ENCODE measurements at regions not wholly inside any gene's neighbourhood (a gene's known extent, or its start where the extent isn't known, plus 50 kb on each side); places are given as distances from the start of the nearest gene placed in this dataset.

GRCh38 chr7:13036256-13036780 is 348.9 kb downstream of the ARL4A start:
- no peaks in the 10 kb centered on the region for H3K9me3 ChIP-seq (replicated peaks in 1 of 3)
- DNase-seq = no peak
- H3K4me3 ChIP-seq = no peak overlapping the region
- no peak overlapping the region for H3K27ac ChIP-seq
- TF ChIP-seq CTCF (IDR thresholded peaks at IDR 0.05) = no peak
- no peak for TF ChIP-seq POLR2A (IDR thresholded peaks at IDR 0.05)
- intact Hi-C loops (cut with DNase I) = no loop called here
- H3K36me3 ChIP-seq (replicated peaks in 1 of 2) = no peaks in the 10 kb centered on the region
- no peaks in the 10 kb centered on the region for H3K4me1 ChIP-seq (replicated peaks in 1 of 2)
- H3K27me3 ChIP-seq = no peaks in the 10 kb centered on the region

- H3K9me3 ChIP-seq (replicated peaks in 1 of 3) = no peaks in the 10 kb centered on the region
- no peaks in the 10 kb centered on the region for H3K36me3 ChIP-seq (replicated peaks in 1 of 2)
- no peak for DNase-seq
- H3K4me1 ChIP-seq (replicated peaks in 1 of 2) = no peaks in the 10 kb centered on the region
- H3K4me3 ChIP-seq = no peak overlapping the region
- H3K27ac ChIP-seq = no peak overlapping the region
- WGBS, 4 donors = 36 to 65% (median 49%) methylated on average over 1 of the region's 1 CpG
- no peak for TF ChIP-seq CTCF (IDR thresholded peaks at IDR 0.05)
- no peak for TF ChIP-seq POLR2A (IDR thresholded peaks at IDR 0.05)
- intact Hi-C loops (cut with DNase I) = no loop called here
- H3K27me3 ChIP-seq = no peaks in the 10 kb centered on the region
These were observed 349.8 kb downstream of the ARL4A start for GRCh38 chr7:13037216-13037615.

- TF ChIP-seq POLR2A (IDR thresholded peaks at IDR 0.05) (no peak), CTCF (IDR thresholded peaks at IDR 0.05) (no peak)
- no peaks in the 10 kb centered on the region for H3K36me3 ChIP-seq (replicated peaks in 1 of 2)
- intact Hi-C loops (cut with DNase I) = no loop called here
- WGBS, 4 donors = 81 to 85% (median 83%) methylated on average over 13 of the region's 13 CpGs
- H3K27ac ChIP-seq = no peak overlapping the region
- no peaks in the 10 kb centered on the region for H3K9me3 ChIP-seq (replicated peaks in 1 of 3)
- no peaks in the 10 kb centered on the region for H3K4me1 ChIP-seq (replicated peaks in 1 of 2)
- H3K4me3 ChIP-seq = no peak overlapping the region
- DNase-seq = no peak
- H3K27me3 ChIP-seq = no peaks in the 10 kb centered on the region
These were observed 354.0 kb downstream of the ARL4A start for GRCh38 chr7:13041368-13041988.

GRCh38 chr7:13042605-13043236 is 355.3 kb downstream of the ARL4A start:
- TF ChIP-seq CTCF (IDR thresholded peaks at IDR 0.05) = no peak
- no peak for TF ChIP-seq POLR2A (IDR thresholded peaks at IDR 0.05)
- intact Hi-C loops (cut with DNase I) = no loop called here
- no peaks in the 10 kb centered on the region for H3K27me3 ChIP-seq

More at GRCh38 chr7:13042605-13043236, 355.3 kb downstream of the ARL4A start:
- Histone ChIP-seq H3K4me1 (replicated peaks in 1 of 2) (no peaks in the 10 kb centered on the region), H3K4me3 (no peak overlapping the region), H3K36me3 (replicated peaks in 1 of 2) (no peaks in the 10 kb centered on the region), H3K27ac (no peak overlapping the region), H3K9me3 (replicated peaks in 1 of 3) (no peaks in the 10 kb centered on the region)
- no peak for DNase-seq
